SIG-M5 (cell line): ENCODE measurements at regions not wholly inside any gene's neighbourhood (a gene's known extent, or its start where the extent isn't known, plus 50 kb on each side); places are given as distances from the start of the nearest gene placed in this dataset.

ENCODE experiments used
- DNase-seq: peaks from one replicate; lab custom pipeline; 2025; lab: John Stamatoyannopoulos, UW

- DNase-seq: no peak
Observed at GRCh38 chr3:80215191-80215590, 447.4 kb upstream of the ROBO1 start.

- DNase-seq: no peak
Observed at GRCh38 chr3:80213086-80213485, 445.3 kb upstream of the ROBO1 start.

- no peak for DNase-seq
Observed at GRCh38 chr3:80192936-80193335, 425.1 kb upstream of the ROBO1 start.

- no peak for DNase-seq
Observed at GRCh38 chr3:80190051-80190450, 422.3 kb upstream of the ROBO1 start.

- DNase-seq: no peak
Observed at GRCh38 chr3:80187981-80188380, 420.2 kb upstream of the ROBO1 start.

GRCh38 chr3:80159990-80160506, 392.2 kb upstream of the ROBO1 start:
- DNase-seq: no peak

GRCh38 chr3:80158332-80158731, 390.5 kb upstream of the ROBO1 start:
- no peak for DNase-seq

- DNase-seq: no peak
Observed at GRCh38 chr3:80157546-80157945, 389.7 kb upstream of the ROBO1 start.

- DNase-seq: no peak
Observed at GRCh38 chr3:80152692-80153091, 384.9 kb upstream of the ROBO1 start.

- DNase-seq: no peak
Observed at GRCh38 chr3:80142714-80143113, 374.9 kb upstream of the ROBO1 start.

- DNase-seq: no peak
Observed at GRCh38 chr3:80141557-80141956, 373.8 kb upstream of the ROBO1 start.

GRCh38 chr3:80116281-80116680, 348.5 kb upstream of the ROBO1 start:
- no peak for DNase-seq

GRCh38 chr3:80114694-80115093, 346.9 kb upstream of the ROBO1 start:
- DNase-seq: no peak

- DNase-seq: no peak
Observed at GRCh38 chr3:80113331-80113730, 345.5 kb upstream of the ROBO1 start.

GRCh38 chr3:80099559-80100066, 331.8 kb upstream of the ROBO1 start:
- no peak for DNase-seq

- DNase-seq: no peak
Observed at GRCh38 chr3:80097674-80098073, 329.9 kb upstream of the ROBO1 start.

- no peak for DNase-seq
Observed at GRCh38 chr3:80096909-80097308, 329.1 kb upstream of the ROBO1 start.

GRCh38 chr3:80094589-80094988, 326.8 kb upstream of the ROBO1 start:
- no peak for DNase-seq

- DNase-seq: no peak
Observed at GRCh38 chr3:80087767-80088166, 320.0 kb upstream of the ROBO1 start.

- no peak for DNase-seq
Observed at GRCh38 chr3:80086426-80086825, 318.6 kb upstream of the ROBO1 start.

- no peak for DNase-seq
Observed at GRCh38 chr3:80079886-80080285, 312.1 kb upstream of the ROBO1 start.

GRCh38 chr3:80068459-80068858, 300.7 kb upstream of the ROBO1 start:
- DNase-seq: no peak

- no peak for DNase-seq
Observed at GRCh38 chr3:80063535-80063934, 295.7 kb upstream of the ROBO1 start.

- DNase-seq: no peak
Observed at GRCh38 chr3:80060664-80061063, 292.9 kb upstream of the ROBO1 start.

GRCh38 chr3:80055306-80055705, 287.5 kb upstream of the ROBO1 start:
- DNase-seq: no peak
